ENCODE measurements at regions not wholly inside any gene's neighbourhood (a gene's known extent, or its start where the extent isn't known, plus 50 kb on each side); places are given as distances from the start of the nearest gene placed in this dataset.

GRCh38 chr10:105468759-105469158 lies 827.7 kb downstream of the SORCS3 start:
- H3K27ac ChIP-seq = no peak overlapping the region
- DNase-seq (ENCODE audit: low spot score) = no peak
- no peaks in the 10 kb centered on the region for H3K9me3 ChIP-seq
- H3K4me3 ChIP-seq = no peak overlapping the region
- no peaks in the 10 kb centered on the region for H3K4me1 ChIP-seq (replicated peaks)
- intact Hi-C loops (cut with DNase I) = no loop called here
- WGBS = 11% methylated on average over 1 of the region's 1 CpG
- TF ChIP-seq POLR2AphosphoS5 (IDR thresholded peaks at IDR 0.05) (no peak), POLR2A (IDR thresholded peaks at IDR 0.05) (no peak), CTCF (IDR thresholded peaks at IDR 0.05) (no peak)
- H3K27me3 ChIP-seq (replicated peaks; ENCODE audit: insufficient read depth) = no peaks in the 10 kb centered on the region
- no peaks in the 10 kb centered on the region for H3K36me3 ChIP-seq

DNA sequence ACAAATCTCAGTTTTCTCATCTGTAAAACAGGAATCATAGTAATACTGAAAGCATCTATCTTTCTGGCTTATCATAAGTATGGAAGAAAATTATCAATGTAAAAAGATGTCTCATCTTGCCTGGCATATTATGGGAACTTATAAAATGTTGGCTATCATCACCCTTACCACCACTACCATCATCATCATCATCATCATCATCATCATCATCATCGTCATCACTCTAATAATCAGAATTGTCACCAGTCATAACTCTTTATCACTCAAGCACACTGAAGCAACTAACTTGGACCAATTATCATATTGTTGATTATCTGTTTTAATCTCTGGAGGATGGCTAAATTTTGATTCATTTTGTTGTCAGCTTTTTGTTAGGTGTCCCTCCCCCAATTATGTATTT lies 825.4 kb downstream of the SORCS3 start:
- no peaks in the 10 kb centered on the region for H3K4me1 ChIP-seq (replicated peaks)
- H3K9me3 ChIP-seq = no peaks in the 10 kb centered on the region
- H3K36me3 ChIP-seq = no peaks in the 10 kb centered on the region
- no peak for DNase-seq (ENCODE audit: low spot score)
- 94% methylated on average over 1 of the region's 1 CpG for WGBS
- TF ChIP-seq POLR2A (IDR thresholded peaks at IDR 0.05) (no peak), CTCF (IDR thresholded peaks at IDR 0.05) (no peak), POLR2AphosphoS5 (IDR thresholded peaks at IDR 0.05) (no peak)
- intact Hi-C loops (cut with DNase I) = no loop called here
- no peak overlapping the region for H3K4me3 ChIP-seq
- H3K27ac ChIP-seq = no peak overlapping the region
- no peaks in the 10 kb centered on the region for H3K27me3 ChIP-seq (replicated peaks; ENCODE audit: insufficient read depth)

- DNase-seq (ENCODE audit: low spot score) = no peak
- Histone ChIP-seq H3K4me1 (replicated peaks) (no peaks in the 10 kb centered on the region), H3K36me3 (no peaks in the 10 kb centered on the region), H3K27me3 (replicated peaks; ENCODE audit: insufficient read depth) (no peaks in the 10 kb centered on the region), H3K4me3 (no peak overlapping the region), H3K27ac (no peak overlapping the region), H3K9me3 (no peaks in the 10 kb centered on the region)
- intact Hi-C loops (cut with DNase I) = no loop called here
- TF ChIP-seq POLR2AphosphoS5 (IDR thresholded peaks at IDR 0.05) = no peak
- no peak for TF ChIP-seq CTCF (IDR thresholded peaks at IDR 0.05)
- TF ChIP-seq POLR2A (IDR thresholded peaks at IDR 0.05) = no peak
- WGBS = 71% methylated on average over 1 of the region's 1 CpG
These were observed 793.9 kb downstream of the SORCS3 start for GRCh38 chr10:105434970-105435369.

DNA sequence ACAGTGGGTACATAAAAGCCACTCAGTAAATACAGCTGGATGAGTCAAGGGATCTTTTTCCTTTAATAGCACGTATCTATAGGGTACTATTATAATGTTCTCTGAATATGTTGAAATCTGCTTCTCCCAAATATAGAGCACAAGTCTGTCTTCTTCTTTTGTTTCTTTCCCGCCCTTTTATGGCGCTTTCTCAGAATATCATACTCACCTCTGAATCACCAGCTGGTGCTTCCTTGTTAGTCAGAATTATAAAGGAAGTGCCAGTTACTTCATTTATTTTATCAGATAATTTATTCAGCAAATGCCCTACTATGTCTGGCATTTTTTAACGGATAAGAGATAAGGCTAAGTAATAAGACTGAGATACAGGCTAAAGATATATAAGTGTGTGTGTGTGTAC lies 772.9 kb downstream of the SORCS3 start:
- DNase-seq (ENCODE audit: low spot score) = no peak
- Histone ChIP-seq H3K4me3 (no peak overlapping the region), H3K4me1 (replicated peaks) (no peaks in the 10 kb centered on the region), H3K36me3 (no peaks in the 10 kb centered on the region), H3K27me3 (replicated peaks; ENCODE audit: insufficient read depth) (no peaks in the 10 kb centered on the region), H3K9me3 (no peaks in the 10 kb centered on the region), H3K27ac (no peak overlapping the region)
- 80% methylated on average over 4 of the region's 4 CpGs for WGBS
- intact Hi-C loops (cut with DNase I) = no loop called here
- TF ChIP-seq POLR2AphosphoS5 (IDR thresholded peaks at IDR 0.05) (no peak), CTCF (IDR thresholded peaks at IDR 0.05) (no peak), POLR2A (IDR thresholded peaks at IDR 0.05) (no peak)

GRCh38 chr10:105409370-105409769 lies 768.3 kb downstream of the SORCS3 start:
- H3K4me1 ChIP-seq (replicated peaks) = no peaks in the 10 kb centered on the region
- H3K27me3 ChIP-seq (replicated peaks; ENCODE audit: insufficient read depth) = no peaks in the 10 kb centered on the region
- intact Hi-C loops (cut with DNase I) = no loop called here
- H3K36me3 ChIP-seq = no peaks in the 10 kb centered on the region
- DNase-seq (ENCODE audit: low spot score) = no peak
- no peak for TF ChIP-seq POLR2A (IDR thresholded peaks at IDR 0.05)
- H3K9me3 ChIP-seq = no peaks in the 10 kb centered on the region
- H3K27ac ChIP-seq = no peak overlapping the region
- 84% methylated on average over 1 of the region's 1 CpG for WGBS
- H3K4me3 ChIP-seq = no peak overlapping the region
